CD4-positive, alpha-beta T cell treated with Interleukin-12 subunit alpha and Interleukin-12 subunit beta, for 1 hour (primary cell): ENCODE measurements at regions not wholly inside any gene's neighbourhood (a gene's known extent, or its start where the extent isn't known, plus 50 kb on each side); places are given as distances from the start of the nearest gene placed in this dataset.
"Not testable (repeated sequence)": the region's sequence is repeated elsewhere in the genome, so short reads cannot be mapped to it uniquely, and the experiment has no call there.

Experiments
- DNase-seq: peaks from one replicate; pipeline ENCODE4 v3.0.0-alpha.2; 2020

DNA sequence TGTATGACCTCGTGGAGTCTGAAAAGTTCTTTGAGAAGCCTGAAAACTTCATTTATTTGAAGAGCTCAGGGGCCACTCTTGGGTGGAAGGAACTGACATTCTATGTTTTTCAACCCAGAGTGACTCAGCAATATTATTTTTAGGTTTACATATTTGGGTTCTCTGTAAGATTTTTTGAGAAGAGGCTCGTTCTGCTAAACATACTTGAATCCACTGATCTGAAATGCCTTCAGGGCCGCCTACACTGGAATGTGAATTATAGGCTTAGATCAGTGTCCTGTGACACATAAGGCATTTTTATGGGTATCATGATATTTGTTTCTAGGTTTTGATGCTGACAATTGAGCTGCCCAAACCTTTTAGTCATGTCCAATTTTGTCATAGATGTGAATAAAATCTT lies 86.2 kb downstream of the PSAT1 start:
- no peak for DNase-seq

DNA sequence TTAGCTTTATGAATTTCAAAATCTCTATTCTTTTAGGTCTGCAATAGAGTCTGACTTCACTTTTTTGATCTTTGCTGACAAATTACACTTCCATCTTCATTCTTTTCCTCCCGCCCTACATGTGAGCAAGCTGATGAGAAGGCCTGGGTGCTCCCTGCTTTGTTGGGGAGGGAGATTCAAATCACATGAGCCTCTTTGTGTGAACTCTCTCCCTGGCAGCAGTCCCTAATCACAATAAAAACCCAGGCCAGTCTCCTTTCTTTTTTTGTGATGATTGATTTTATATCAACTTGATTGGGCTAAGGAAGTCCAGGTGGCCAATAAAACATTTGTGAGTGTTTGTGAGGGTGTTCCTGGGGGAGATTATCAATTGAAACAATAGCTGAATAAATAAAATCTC lies 89.4 kb downstream of the PSAT1 start:
- DNase-seq = no peak

DNA sequence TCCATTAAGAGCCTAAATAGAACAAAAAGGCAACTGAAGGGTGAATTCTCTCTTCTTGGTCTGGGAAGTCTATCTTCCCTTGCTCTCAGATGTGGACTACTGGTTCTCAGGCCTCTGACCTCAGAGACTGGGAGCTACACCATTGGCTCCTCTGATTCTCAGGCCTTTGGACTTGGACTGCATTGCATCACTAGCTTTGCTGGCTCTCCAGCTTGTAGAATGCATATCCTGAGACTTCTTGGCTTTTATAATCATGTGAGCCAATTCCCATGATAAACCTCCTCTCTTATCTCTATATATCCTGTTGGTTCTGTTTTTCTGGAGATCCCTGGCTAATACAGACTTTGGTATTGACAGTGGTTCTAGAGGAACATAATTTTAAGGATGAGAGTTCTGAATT lies 89.8 kb downstream of the PSAT1 start:
- DNase-seq = no peak

DNA sequence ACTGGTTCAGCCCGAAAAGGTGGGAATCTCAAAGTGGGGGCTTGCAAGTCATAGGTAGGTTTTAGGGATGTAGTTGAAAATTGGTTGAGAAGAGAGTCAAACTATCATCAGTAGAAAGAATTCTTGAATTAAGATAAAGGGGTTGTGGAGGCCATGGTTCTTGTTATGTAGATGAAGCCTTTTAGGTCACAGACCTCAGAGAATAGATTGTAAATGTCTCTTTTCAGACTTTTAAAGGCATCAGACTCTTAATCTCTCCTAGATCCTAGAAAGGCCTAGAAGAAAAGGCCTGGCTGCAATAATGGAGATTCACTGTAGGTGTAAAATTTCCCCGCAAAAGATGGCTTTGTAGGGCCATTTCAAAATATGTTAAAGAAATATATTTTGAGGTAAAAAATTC lies 96.4 kb downstream of the PSAT1 start:
- no peak for DNase-seq

DNA sequence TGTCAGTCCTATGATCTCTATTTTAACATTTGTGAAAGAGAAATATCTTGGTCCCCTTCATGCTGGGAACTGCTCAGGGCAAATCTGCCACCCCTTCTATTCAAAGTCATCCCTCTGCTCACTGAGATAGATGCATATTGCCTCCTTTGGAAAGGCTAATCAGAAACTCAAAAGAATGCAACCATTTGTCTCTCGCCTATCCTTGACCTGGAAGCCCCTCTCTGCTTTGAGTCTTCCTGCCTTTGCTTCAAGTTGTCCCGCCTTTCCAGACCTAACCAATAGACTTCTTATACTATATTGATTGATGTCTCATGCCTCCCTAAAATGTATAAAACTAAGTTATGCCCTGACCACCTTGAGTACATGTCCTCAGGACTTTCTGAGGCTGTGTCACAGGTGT lies 97.0 kb downstream of the PSAT1 start:
- DNase-seq = no peak

DNA sequence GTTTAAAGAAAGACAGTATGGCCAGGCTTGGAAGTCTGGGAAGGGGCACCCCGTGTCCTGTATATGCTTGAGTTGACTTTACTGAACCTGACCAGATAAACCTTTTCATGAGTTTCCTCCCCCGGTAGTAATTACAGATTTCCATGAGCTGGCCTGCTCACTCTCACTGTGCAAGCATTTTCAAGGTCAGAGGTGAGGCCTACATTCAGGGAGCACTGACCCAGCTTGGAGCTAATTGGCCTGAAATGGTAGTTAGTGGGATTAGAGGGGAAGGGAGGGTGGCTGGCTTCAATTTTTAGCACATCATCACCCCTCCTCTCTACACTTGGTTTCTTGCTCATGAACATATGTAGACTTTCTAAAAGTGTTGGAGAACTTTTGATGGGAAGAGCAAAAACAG lies 99.2 kb downstream of the PSAT1 start:
- no peak for DNase-seq

DNA sequence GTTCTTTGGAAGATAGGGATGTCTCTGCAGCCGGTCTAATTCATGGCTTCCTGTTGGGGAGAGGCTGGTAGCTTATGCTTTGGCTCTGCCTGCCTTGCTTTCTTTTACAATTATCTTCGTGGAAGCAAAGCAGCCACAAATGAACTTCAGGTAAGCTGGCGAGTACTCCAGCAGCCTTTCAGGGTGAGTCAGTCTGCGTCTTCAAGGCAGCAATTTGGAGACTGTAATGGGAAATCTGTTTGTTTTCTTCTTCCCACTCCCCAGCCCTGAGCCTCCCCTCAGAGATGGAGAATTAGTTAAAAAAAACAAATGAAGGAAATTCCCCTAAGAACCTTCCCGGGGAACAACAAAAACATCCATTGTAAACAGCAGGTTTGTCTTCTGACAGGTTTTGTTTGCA lies 100.1 kb downstream of the PSAT1 start:
- DNase-seq = no peak

DNA sequence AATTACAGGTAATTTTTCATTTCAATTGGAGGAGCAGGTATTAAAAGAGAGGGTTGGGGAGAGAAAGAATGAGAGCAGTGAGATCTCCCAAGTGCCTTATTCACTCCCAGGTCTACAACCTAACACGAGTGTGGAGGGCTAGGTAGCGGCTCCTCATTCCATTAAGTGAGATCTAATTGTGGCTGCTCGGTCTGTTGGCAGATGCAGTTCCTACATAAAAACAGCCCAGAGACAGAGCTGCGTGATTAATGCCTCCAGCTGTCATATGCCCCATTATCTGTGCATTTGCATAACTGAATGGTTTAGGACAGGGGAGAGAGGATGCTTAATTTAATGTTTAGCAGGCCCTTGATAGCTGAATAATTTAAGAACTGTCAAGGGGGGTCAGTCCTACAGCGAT lies 100.5 kb downstream of the PSAT1 start:
- DNase-seq = no peak

DNA sequence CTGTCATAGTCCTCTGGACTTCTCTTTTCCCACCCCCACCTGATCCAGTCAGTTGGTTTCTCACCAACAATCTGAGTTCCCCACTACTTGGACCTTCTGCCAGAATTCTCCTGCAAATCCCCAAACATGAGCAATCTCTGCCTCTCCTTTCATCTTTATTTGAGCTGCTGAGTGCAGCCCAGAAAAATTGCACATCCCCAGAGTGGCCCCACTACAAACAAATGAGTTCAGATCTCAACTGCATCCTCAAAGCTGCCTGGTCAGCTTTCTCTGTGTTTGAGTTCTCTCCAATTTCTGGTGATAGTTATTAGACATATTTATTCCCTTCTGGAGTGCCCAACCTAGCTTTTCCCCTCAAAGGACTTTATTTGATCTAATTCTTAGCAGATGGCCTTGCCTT lies 102.2 kb downstream of the PSAT1 start:
- no peak for DNase-seq

DNA sequence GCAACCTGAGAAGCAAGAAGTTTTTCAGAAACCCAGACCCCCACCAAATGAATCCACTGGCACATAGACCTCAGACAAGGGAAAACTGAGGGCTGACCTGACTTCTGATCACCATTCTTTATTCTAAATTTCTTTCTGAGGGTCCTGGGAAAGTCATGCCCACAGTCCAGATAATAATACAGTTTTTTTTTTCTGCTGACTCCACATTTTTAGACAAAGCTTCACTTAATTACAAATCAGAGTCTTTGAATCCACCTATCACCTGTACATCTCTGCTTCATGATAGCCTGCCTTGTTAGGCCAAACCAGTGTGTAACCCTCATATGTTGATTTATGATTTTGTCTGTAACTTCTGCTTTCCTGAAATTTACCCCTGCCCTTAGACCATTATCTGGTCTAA lies 103.6 kb downstream of the PSAT1 start:
- no peak for DNase-seq

DNA sequence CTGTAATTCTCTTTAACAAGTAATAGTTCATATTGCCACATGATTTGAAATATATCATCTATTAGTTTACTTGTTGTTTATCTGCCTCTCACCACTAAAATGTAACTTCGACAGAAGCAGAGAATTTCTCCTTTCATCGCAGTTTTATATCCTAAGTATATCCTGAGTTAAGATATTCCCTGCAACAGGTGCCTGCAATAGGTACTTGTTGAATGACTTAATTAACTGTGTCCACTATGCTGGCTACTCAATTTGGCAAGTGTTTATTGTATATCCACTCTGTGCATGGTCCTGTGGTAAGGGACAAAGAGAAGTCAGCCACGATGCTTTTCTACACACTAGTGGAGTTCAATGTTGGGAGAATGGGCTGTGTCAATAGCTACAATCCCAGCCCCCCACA lies 108.5 kb downstream of the PSAT1 start:
- no peak for DNase-seq

DNA sequence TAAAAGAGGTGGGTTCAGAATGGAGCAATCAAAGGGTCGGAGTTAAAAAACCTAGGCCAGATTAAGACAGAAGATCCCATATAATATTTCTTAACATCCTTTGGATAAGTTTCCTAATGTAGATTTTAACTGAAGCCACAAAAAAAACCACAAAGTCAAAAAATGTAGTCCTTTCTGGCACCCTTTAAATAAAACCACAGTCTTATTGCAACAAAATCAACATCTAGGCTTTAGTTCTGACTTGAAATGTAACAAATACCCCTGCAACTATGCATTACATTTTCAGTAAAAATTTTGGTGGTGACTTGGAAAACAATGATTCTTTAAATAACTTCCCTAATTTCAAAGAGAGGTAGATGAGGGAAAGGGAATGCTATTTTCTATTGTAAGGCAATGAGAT lies 109.2 kb downstream of the PSAT1 start:
- DNase-seq = no peak

DNA sequence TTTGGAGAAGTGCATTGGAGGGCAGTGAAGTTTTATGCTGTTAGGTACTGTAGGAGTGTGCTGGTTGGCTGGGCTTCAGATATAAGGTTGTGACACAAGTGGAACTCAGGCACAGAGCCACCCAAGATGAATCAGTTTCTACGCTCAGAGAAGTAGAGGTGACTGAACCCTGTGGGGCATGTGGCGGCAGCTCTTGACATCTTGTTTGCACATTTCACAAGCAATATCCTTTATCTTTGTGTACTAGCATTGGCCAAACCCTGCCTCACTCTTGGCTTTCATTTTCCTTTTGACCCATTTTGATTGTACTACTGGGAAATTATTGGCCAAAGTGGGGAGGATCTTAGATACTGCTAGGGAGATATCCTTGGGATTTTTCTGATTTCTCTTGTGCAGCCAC lies 110.0 kb downstream of the PSAT1 start:
- DNase-seq = no peak

DNA sequence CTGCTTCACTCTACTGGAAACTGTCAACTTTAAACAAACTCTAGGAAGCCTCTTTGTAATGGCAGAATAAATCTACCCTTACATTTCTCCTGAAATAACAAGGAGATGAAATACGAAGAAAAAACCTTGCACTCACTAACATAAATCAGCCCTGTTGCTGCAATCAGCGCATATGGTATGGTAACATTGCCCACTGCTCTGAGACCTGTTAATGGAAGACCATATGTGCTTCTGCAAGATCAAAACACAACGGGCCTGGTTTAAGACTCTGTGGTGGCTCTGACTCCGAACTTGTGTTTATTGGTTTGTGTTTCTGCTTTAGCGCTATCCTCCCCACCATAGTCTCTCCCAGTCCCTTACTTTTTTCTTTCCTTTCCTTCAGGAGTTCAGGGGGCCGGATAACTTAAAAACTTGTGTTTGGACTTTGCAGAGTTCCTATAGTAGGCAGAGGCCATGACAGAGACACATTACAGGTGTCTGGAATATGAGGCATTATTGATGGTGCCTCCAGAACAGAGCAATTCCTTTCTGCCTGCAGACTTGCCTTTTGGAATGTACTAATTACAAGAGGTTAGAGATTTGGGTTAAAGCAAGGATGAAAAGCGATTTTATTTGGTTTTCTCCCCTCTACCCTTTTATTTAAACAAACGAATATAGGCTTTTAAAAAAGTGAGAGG lies 110.8 kb downstream of the PSAT1 start:
- no peak for DNase-seq

DNA sequence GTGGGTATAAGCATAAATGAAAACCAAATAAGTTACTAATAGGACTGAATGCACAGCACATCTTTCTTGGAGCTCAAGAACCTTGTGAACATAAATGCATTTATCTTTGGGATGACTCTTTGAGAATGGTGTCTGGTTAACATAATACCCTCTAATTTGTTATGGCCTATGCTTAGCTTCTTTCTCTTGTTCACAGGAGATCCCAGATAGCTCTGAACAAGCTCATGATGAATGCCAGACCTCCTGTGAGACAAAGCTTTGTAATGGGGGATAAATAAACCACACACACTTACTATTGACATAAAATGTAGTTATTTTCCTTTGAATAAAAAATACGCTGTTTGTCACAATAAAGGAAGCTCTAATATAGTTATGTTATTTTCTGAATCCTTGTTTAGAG lies 111.5 kb downstream of the PSAT1 start:
- DNase-seq = no peak

DNA sequence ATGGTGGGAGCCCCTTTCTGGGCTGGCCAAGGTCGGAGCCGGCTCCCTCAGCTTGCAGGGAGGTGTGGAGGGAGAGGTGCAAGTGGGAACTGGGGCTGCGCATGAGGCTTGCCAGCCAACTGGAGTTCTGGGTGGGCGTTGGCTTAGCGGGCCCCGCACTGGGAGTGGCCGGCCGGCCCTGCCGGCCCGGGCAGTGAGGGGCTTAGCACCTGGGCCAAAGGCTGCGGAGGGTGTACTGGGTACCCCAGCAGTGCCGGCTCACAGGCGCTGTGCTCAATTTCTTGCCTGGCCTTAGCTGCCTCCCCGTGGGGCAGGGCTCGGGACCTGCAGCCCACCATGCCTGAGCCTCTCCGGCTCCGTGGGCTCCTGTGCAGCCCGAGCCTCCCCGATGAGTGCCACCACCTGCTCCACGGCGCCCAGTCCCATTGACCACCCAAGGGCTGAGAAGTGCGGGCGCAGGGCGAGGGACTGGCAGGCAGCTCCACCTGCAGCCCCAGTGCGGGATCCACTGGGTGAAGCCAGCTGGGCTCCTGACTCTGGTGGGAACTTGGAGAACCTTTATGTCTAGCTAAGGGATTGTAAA lies 113.1 kb downstream of the PSAT1 start:
- not testable (repeated sequence) for DNase-seq

DNA sequence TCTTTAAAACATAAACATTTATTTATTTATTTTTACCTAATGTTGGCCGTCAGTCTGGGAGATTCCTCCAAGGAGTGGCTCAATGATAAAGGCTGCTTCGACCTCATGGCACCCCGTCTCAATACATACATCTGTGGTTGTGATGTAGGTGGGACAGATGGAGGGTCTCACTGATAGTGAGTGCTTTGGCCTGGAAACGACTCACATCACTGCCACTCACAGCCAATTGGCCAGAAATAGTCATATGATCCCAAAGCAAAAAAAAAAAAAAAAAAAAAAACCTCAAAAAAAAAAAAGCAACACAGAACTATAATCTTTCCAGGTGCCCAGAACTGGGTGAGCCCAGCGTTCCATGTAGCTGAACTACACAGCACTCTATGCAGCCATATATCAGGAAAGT lies 125.4 kb downstream of the PSAT1 start:
- DNase-seq = no peak

DNA sequence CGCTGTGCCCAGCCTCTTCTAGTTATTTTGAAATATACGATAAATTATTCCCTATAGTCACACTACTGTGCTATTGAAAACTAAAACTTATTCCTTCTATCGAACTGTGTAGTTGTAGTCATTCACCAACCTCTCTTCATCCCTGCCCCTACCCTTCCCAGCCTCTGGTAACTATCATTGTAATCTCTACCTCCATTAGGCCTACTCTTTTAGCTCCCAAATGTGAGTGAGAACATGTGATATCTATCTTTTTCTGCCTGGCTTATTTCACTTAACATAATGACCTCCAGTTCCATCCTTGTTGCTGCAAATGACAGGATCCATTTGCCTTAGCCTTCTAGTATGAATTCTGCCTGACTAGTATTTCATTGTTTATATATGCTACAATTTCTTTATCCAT lies 127.4 kb downstream of the PSAT1 start:
- no peak for DNase-seq

DNA sequence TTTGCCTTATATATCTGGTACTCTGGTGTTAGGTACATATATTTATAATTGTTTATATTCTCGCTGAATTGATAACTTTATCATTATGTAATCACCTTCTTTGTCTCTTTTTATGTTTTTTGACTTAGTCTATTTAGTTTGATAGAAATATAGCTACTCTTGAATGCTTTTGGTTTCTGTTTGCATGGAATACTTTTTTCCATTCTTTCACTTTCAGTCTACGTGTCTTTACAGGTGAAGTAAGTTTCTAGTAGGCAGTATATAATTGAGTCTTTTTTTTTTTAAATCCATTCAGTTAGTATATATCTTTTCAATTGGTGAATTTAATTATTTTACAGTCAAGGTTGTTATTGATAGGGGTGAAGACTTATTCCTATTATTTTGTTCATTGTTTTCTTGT lies 131.7 kb downstream of the PSAT1 start:
- DNase-seq = no peak

DNA sequence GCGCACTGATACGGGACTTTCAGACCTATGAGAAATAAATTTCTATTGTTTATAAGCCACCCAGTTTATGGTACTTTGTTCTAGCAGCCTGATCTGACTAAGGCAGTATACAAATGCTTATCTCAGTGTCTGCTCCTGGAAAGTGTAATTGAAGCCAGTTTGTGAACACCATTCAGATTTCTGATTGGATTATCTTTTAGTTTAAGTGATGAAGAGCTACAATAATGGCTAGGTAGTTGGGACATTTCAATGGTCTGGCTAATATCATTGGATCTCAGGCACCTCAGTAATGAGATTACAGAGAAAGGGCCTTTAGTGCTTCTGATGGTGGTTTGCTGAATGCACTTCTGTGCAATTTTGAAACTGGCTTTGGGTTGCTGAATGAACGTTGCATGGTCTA lies 133.5 kb downstream of the PSAT1 start:
- DNase-seq = no peak

DNA sequence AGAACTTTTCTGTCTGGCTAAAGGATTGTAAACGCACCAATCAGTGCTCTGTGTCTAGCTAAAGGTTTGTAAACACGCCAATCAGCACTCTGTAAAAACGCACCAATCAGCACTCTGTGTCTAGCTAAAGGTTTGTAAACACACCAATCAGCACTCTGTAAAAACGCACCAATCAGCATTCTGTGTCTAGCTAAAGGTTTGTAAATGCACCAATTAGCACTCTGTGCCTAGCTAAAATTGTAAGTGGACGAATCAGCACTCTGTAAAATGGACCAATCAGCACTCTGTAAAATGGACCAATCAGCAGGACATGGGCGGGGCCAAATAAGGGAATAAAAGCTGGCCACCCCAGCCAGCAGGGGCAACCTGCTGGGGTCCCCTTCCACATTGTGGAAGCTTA lies 134.1 kb downstream of the PSAT1 start:
- not testable (repeated sequence) for DNase-seq

DNA sequence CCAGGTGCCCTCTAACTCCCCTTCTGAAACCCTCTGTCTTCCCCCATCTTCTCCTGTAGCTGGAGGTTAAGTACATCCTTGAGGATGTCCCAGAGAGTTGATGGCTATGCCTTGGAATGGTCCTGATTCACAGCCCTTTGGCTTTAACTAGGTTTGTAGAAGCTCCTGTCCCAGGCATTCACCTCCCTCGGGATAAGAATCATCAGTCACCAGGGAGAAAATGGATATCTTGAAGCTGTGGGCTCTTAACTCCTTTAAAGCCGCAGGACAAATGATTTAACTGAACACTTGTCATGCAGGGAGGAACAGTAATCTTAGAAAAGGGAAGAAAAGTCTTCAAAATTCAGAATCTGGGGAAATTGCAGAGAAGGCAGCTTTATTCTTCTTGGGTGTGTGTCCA lies 139.9 kb downstream of the PSAT1 start:
- no peak for DNase-seq

DNA sequence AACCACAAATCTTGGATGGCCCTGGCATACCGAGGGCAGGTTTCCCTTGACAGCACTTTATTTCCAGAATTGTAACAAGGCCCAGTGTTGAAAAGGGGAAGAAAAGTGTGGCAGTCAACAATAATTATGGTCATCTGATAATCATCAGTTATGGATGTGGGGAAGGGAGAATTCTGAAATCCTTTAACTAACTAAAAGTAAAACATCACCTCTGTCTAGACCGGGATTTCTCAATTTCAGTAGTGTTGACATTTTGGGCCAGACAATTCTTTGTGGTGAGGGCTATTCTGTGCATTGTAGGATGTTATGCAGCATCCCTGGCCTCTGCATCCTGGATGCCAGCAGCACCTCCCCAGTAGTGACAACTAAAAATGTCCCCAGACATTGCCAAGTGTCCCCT lies 140.4 kb downstream of the PSAT1 start:
- no peak for DNase-seq

DNA sequence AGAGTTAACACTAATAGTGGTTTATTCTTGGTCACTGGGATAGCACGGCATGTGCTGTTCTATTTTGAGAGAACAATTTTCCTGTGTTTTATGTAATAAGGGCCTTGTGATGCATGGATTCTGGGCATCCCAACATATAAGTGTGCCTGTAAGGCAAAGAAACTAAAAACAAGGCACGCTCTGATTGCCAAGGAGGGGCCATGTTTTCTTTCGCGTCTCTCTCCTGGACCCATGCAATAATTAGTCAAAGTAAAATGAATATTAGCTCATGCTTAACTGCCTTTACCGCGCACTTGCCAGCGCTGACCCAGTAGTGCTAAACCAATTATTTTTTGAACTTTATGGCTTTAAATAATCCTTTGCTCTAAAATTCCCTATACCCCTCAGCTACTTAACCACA lies 140.9 kb downstream of the PSAT1 start:
- DNase-seq = no peak

DNA sequence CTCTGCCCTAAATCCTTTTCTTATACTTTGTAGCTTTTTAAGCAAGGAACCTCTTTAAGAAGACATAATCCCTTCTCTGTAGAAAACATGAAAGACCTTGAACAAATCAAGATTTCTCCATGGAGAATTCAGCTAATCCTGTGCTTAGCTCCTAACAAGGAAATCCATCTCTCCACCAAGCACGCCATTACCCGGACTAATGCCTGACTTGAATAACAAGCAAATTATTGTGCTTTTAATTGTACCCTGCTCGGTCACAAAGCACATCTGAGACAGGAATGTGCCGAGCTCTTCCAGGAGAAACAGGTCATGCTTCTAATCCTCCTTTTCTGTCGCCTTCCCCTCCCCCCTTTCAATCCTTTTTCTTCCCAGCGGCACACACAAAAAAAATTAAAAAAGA lies 141.3 kb downstream of the PSAT1 start:
- DNase-seq = no peak
